GM18498 (cell line): ENCODE measurements at regions not wholly inside any gene's neighbourhood (a gene's known extent, or its start where the extent isn't known, plus 50 kb on each side); places are given as distances from the start of the nearest gene placed in this dataset.
"Not testable (repeated sequence)": the region's sequence is repeated elsewhere in the genome, so short reads cannot be mapped to it uniquely, and the experiment has no call there.

ENCODE experiments used
- ATAC-seq: cut with Tn5 transposase; IDR thresholded peaks from one replicate; pipeline ENCODE4 v1.9.1; 2021; ENCODE audit warnings: mild to moderate bottlenecking, moderate library complexity; ENCODE audit not compliant: unreplicated experiment

DNA sequence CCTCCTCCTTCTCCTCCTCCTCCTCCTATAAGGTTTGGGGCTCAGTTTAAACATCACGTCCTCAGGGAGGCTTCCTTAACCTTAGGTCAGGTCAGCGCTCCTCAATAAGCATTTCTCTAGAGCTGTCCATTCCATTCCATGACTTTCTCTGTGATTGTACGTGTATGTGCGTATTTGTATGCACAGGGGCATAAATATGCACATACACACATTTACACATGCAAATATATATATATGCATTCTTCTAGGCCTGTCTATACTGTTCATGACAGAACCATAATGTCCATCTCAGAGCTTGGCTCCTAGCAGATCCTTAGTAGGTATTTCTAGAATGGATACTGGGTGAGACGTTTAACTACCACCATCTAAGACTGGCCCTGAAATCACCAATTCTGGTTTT lies 258.6 kb downstream of the STIM2 start:
- ATAC-seq, result no peak

DNA sequence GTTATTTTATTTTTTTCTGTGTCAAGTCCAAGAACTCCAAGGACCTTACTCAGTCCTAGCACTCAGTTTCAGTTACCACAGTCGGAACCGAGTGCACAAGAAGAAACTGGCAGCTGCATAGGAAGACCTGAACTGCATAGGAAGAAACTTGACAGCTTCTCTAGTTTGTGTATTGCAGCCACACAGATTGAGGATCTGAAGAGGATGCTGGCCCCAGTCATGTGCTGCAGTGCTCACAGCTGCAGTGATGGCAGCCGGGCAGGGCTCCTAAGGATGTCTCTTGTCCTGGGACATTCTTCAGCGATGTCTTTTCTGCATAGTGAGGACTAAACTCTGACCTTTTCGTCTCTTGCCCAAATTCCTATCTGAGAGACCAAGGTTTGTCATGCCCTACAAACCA lies 261.2 kb downstream of the STIM2 start:
- no peak for ATAC-seq

DNA sequence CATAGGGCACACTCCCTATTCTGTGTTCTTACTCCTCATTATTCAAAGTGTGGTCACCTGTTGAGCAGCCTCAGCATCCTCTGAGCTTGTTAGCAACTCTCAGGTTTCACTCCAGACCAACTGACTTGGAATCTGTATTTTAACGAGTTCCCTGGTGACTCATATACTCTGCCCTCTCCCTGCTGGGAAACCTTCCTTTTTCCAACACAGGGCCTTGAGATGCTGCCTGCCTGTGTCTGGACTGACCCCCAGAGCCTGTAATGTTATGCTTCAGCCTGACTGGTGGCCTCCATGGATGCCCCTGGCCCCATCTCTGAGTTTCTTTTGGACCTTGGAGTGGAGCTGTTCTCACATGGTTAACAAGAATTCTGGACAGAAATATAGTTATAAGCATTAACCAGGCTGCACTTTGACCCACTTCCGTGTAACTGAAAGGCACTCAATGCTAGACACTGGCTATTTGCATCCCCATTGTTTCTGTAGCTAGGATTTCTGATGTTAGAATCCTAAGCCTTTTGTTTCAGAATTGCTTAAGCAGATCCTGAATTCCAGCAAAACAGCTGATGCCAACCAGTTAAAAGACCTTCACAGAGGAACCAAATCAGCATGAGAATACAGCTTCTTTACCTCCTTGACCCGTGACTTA lies 262.6 kb downstream of the STIM2 start:
- no peak for ATAC-seq

DNA sequence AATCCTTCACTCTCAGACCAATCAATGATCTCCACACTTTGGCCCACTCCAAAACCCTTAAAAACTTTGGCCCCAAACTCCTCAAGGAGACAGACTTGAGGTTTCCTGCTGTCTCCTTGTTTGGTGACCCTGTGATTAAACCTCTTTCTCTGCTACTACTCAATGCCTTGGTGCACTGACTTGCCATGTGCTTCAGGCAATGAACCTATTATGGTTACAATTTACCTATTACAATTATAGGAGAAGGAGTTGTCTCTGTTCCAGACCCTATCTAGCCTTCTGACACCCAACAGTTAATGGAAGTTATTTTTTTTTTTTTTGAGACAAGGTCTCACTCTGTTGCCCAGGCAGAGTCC lies 263.1 kb downstream of the STIM2 start:
- ATAC-seq, result no peak

DNA sequence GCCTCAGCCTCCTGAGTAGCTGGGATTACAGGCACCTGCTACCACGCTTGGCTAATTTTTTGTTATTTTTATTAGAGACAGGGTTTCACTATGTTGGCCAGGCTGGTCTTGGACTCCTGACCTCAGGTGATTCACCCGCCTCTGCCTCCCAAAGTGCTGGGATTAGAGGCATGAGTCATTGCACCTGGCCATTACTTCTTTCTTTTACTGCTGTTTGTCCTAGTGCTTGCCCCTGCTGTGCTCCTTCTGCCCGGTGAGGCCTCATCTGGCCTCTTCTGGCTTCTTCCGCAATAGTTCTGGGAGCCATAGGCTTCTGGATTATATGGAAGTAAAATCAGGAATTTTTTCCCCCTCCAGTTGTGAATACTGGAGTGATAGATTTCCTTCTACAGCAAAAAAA lies 266.3 kb downstream of the STIM2 start:
- not testable (repeated sequence) for ATAC-seq

DNA sequence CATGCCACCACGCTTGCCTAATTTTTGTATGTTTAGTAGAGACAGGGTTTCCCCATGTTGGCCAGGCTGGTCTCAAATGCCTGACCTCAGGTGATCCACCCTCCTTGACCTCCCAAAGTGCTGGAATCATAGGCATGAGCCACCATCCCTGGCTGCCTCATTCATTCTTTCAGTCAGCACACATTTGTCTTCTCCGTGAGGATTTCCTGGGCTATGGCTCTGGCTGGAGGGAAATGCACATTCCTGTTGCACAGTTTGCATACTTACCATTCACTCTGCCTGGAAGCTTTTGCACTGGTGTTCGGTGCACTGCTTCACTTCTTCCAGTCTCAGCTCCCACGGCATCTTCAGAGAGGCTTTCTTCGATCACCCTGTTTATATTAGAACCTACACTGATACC lies 267.8 kb downstream of the STIM2 start:
- ATAC-seq, result no peak

DNA sequence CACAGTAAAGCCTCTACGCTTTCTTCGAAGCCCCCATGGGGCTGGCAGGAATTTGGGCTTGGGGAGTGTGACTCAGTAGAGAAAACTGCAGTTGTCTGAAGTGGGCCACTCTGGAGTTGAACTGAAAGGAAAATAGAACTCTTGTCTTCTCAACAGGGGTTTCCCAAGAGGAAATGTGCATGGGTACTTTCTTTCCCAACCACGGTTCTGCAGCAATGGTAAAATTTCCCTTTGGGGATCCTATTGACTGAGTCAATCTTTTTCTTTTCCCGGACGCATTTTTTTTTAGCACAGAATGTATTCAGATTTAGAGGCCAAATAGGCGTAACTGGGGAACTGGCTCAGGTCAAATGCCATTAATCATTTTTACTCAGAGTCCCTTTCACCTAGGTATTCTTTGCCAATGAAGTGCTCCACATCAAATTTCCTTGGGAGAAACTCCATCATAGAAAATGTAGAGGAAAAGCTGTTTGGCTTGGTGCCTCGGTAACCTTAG lies 269.3 kb downstream of the STIM2 start:
- no peak for ATAC-seq

DNA sequence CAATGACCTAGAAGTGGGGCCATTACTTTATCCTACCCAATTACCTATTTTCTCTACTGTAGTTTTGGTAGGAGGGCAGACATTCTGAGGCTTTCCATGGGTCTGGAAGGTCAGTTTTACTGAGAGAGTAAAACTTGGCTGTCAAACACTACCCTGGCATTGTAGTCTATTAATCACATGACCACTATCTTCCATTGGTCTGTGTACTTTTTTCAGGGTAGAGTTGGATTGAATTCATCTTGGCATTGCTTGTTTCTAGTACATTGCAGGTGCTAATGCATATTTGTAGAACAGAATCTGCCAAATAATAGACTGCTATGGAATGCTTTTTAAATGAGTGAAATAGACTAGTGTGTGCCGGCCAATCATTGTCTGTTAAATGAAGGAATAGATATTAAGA lies 271.9 kb downstream of the STIM2 start:
- ATAC-seq, result no peak

DNA sequence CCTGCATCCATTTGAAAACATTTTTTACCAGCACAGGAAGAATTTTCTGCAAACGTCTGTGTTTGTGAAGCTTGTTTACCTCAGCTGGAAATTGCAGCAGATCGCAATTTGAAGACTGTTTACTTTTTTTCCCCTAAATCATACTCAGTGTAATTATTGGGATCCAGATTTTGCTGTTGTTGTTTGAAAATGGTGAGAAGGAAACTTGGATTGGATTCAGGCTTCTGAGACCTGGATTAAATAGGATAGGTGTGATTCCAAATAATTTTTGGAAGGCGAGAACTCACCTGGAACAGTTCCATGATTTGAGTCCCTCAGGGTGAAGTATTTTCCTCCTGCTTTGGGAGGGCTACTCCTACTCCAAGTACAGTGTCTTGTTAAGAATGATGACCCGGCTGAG lies 279.8 kb downstream of the STIM2 start:
- no peak for ATAC-seq

DNA sequence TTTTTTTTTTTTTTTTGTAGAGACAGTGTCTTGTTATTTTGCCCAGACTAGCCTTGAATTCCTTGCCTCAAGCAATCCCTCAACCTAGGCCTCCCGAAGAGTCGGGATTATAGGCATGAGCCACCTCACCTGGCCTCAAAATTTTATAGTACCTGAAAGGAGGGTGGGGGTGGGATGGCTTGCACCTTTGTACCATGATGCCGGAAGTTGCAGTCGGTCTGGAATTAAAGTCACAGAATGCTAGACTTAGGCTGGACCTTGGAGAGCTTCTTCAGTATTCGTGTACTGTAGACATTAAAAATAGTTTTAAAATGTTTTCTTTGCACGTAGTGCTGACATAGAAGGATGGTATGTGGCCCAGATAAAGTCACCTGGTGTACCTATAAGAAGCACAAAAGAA lies 280.9 kb downstream of the STIM2 start:
- ATAC-seq, result no peak

DNA sequence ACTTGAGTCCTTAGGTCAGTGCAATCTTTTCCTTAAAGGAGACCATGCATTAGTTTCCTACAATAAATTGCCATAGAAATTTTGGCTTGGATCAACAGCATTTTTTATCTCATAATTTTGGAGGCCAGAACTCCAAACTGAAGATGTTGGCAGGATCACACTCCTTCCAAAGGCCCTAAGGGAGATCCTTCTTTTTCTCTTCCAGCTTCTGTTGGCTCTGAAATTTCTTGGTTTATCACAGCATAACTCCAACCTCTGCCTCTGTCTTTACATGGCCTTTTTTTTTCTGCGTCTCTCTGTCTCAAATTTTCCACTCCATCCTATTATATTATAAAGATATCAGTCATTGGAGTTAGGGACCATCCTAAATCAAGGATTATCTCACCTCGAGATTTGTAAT lies 282.2 kb downstream of the STIM2 start:
- ATAC-seq, result no peak

DNA sequence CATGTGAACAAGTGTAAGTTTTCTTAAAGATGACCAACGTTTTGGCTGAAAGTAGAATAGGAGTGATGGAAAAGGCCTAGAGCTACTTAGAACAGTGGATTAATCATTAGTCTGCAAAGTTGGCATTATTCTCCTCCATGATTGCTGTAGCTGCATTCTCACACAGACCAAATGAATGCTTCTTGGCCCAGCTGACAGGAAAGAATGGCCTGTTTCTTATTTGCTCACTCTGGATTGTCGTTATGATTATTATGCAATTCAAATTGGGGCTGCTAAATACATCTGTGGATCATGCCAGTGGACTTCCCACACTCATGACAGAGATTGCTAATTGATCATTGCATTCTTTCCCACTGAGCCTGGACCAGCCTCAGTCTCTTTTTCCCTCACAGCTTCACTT lies 285.0 kb downstream of the STIM2 start:
- no peak for ATAC-seq

DNA sequence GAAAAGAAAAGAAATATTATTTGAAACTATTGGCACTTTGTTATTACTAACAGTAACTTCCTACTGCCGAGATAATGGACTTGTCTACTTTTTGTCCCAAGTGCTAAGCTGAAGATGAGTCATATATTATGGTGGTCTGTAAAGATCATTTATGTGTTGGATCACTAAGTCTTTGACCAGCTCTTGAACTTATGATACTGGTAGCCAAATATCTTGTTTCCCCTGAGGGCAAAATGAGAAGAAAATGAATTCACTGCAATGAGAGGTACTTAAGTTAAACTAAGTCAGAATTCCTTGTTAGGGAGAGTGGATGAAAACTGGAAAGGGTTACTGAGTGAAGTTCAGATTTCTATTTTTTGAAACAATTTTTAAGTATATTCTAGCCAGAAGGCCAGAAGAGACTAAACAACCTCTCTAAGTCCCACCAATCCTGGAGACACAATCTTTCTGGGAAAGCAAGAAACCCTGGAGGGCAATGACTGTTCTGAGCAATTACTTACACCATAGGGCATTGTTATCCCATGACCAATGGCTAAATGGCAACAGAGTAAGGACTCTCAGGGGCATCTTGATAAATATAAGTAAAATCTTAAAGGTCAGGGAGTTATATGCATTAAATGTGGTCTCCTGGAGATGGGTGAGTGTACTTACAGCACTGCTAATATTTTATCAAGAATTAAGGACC lies 287.7 kb downstream of the STIM2 start:
- ATAC-seq, result no peak

DNA sequence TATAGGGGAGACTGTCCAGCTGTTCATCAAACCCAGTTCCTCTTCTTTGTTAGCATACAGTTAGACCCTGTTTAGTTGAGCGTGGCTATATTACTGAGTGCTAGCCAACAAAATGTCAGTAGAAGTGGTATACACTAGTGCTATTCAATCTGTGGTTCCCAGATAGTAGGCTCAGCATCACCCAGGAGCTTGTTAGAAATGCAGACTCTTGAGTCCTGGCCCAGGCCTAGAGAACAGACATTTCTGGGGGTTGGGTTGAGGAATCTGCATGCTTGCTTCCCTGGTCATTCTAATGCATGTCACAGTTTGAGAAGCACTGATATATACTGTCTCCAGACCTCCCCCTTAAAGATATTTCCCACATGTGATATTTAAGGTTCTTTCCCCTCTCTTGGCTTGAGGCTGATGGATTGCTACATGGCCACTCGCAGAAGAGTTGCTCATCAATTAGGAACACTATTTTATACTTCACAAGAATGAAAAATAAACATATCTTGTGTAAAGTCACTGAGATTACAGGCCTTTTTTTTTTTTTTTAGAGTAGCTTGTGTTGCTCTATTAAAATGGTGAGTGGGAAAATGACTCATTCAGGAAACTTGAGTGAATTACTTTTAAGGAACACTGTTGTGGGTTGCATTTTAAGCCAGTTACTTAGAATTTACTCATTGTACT lies 289.0 kb downstream of the STIM2 start:
- no peak for ATAC-seq

DNA sequence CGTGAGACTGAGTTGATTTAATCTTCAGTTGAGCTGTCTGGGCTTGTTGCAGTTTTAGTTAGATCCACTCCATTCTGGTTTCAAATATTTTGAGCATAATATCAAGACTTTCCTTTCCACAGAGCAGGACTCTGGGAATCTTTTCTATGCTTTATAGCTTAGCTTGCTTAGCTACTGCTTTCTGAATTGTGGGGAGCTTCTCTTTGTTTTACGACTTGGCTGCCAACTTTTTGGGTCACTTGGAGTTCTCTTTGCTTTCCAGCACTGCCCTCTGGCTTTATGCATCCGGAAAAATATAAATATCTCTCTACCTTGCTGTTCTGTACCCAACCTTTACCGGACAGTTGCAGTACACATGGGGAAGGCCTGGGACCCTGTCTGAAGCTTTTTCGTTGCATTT lies 292.1 kb downstream of the STIM2 start:
- no peak for ATAC-seq

DNA sequence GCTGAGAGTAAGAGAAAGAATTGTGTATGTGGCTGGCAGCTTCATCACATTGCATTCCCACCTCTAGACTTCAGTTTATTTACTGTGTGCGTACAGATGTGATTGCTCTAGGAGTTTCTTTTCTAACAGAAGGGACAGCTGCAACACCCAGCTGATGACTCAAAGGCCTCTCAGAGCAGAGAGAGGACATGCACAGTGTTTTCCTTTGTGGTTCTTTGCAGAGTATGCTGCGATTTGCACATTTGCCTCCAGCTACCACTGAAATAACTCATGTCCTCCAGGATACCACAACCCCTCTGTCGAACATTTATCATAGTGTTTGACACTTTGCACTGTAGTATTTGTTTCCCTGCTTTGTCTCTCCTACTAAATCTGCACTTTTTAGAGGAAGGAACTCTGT lies 294.1 kb downstream of the STIM2 start:
- ATAC-seq, result no peak

DNA sequence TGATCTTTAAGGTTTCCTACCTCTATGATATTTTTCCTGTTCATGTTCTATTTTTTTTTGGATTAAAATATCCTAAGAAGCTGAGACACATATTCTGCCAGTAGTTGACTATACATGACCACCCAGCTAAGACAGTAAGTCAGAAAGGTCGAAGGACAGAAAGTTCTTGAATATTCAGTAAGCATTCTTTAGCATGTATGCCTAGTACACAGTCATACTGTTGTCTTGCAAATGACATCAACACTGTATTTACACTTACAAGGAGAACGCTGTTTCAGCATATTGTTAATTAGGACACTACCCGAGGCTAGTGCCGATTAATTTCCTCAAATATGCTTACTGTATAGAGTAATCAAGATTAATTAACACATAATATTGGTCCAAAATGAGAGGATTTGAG lies 300.6 kb downstream of the STIM2 start:
- no peak for ATAC-seq

DNA sequence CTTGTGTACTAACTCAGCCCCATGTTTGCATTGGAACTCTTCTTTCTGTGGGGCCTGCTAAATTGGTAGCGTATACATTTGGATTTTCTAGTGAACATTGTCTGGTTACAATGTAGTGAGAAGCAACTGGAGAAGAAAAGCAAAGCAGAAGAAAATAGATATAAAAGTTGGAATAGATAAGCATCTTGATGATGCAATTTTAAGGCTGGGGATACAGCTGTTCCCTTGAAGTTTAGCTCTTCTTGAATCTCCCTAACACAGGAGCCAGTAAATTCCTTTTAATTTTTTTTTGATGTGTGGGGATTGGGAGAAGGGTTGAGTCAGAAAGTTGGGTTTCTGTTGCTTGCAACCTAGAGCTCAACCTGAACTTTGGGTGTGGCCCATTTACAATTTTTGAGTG lies 308.1 kb downstream of the STIM2 start:
- ATAC-seq, result no peak

DNA sequence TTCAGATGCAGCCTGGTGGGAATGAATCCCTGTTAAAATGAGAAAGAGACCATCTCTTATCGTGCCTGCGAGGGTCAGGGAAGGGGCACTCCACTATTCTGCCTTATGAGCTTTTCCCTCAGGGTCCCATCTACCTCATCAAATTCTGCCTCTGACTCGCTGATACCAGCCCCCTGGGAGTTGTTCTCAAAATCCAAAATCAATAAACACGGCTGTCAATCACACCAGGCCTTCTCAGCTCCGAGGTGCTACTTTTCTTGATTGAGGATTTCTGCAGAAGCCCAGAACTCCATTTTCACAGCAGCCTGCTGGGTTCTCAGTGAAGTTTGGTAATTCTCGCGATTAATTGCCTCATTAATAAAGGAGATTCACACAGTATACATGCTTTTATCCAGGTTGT lies 312.6 kb downstream of the STIM2 start:
- ATAC-seq, result no peak

DNA sequence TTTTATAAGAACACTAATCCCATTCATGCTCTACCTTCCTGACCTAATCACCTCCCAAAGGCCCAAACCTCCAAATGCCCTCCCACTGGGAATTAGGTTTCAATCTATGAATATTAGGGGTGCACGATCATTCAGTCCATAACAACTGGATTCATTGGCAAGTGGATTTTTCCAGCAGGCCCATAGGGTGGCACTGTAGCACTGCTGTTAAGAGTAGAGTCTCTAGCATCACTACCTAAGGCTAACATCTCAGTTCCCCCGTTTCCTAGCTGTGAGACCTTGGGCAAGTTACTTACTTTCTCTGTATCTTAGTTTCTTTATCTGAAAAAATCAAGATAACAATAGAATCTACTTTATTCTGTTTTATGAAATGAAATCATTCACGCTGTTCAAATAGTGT lies 315.8 kb downstream of the STIM2 start:
- no peak for ATAC-seq

DNA sequence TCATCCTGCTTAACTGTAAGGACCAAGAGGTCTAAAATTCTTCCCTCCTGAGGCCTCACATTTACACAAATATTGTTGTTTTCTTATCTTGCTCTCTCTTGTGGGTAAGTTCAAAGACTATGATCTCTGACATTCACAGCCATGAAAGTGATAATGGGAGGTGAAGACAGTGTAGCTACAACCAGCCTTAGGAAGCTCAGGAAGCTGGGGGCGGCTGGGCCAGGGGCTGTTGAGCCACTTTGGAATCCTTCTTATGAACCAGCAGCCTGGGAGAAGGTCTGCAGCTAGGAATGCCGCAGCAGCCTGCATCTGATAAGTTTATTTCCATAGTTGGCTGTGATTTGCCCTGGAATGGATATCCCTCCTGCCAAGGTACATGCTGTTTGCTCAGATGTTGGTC lies 316.2 kb downstream of the STIM2 start:
- ATAC-seq, result no peak

DNA sequence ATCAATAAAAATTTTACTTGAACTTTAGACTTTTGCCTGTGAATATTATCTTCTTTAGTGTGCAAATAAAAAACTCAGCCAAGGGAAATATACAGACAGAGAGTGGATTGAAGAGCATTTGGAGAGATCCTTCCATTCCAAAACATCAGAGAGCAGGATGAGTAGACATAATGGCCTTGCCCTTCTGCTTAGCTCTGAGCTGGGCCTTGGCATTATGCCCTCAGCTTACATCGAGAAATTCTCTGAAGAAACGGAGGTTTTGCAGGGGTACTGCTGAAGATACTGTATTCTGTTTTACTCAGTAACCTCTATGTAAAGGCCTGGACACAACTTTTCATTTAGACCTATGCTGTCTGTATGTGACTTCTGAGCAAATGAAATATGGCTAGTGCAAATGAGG lies 317.4 kb downstream of the STIM2 start:
- ATAC-seq, result no peak
